A673 (cell line): ENCODE measurements at regions not wholly inside any gene's neighbourhood (a gene's known extent, or its start where the extent isn't known, plus 50 kb on each side); places are given as distances from the start of the nearest gene placed in this dataset.
A peak's percentile ranks its signal among the peaks of the same experiment; 100 is the strongest.

Source experiments
- BruUV-seq: library from RNA; stranded (reverse); fragments of 400-500 nt; replicated peaks from 2 replicates; lab custom pipeline; 2021; lab: Mats Ljungman, UMichigan
- CTCF ChIA-PET: fragments of 300-600 bp; sonication (Branson Sonifier 250); formaldehyde crosslinking; loops from one replicate; lab custom pipeline; 2022; ENCODE audit warnings: antibody characterized with exemption; lab: Charles Lee
- POLR2A ChIA-PET: fragments of 300-600 bp; sonication (Branson Sonifier 250); formaldehyde crosslinking; loops from one replicate; lab custom pipeline; 2022; ENCODE audit warnings: antibody characterized with exemption; ENCODE audit not compliant: low non-redundant PET; lab: Charles Lee
- DNase-seq: peaks from one replicate; pipeline ENCODE4 v3.0.0-alpha.2; 2015; ENCODE audit warnings: low spot score
- H3K27ac ChIP-seq: fragments of 200-600 bp; sonication (generic); 2 replicates; pipeline ENCODE4 v1.5.1; 2016; ENCODE audit warnings: mixed run types, low read depth, mild to moderate bottlenecking, mixed read lengths, antibody characterized with exemption, low read length; ENCODE audit not compliant: poor library complexity, severe bottlenecking
- H3K27me3 ChIP-seq: fragments of 200-600 bp; sonication (generic); replicated peaks from 2 replicates; pipeline ENCODE4 v1.6.1; 2017; ENCODE audit warnings: mixed run types, low read depth, mild to moderate bottlenecking, mixed read lengths, antibody characterized with exemption, low read length; ENCODE audit not compliant: insufficient read depth, poor library complexity
- H3K36me3 ChIP-seq: fragments of 200-600 bp; sonication (generic); 2 replicates; pipeline ENCODE4 v1.6.1; 2016; ENCODE audit warnings: mixed run types, mild to moderate bottlenecking, mixed read lengths, antibody characterized with exemption, low read length; ENCODE audit not compliant: insufficient read depth, poor library complexity, severe bottlenecking
- H3K4me1 ChIP-seq: fragments of 200-600 bp; sonication (generic); 2 replicates; pipeline ENCODE4 v1.6.1; 2017; ENCODE audit warnings: mixed run types, mild to moderate bottlenecking, mixed read lengths, antibody characterized with exemption, low read length; ENCODE audit not compliant: insufficient read depth, poor library complexity, severe bottlenecking
- H3K4me3 ChIP-seq: fragments of 200-600 bp; sonication (generic); 2 replicates; pipeline ENCODE4 v1.5.1; 2016; ENCODE audit warnings: low read depth, mixed run types, mild to moderate bottlenecking, mixed read lengths, low read length; ENCODE audit not compliant: poor library complexity, severe bottlenecking
- H3K9me3 ChIP-seq: fragments of 200-600 bp; sonication (generic); 2 replicates; pipeline ENCODE4 v1.6.1; 2016; ENCODE audit warnings: mixed run types, low read depth, mild to moderate bottlenecking, mixed read lengths, antibody characterized with exemption, low read length; ENCODE audit not compliant: poor library complexity, severe bottlenecking
- EZH2 ChIP-seq: fragments of 200-600 bp; sonication (generic); IDR thresholded peaks from 2 replicates; pipeline ENCODE4 v1.6.1; 2017; ENCODE audit warnings: borderline replicate concordance, low read depth, mild to moderate bottlenecking, mixed read lengths, antibody characterized with exemption, low read length; ENCODE audit not compliant: poor library complexity, severe bottlenecking
- intact Hi-C: fragments of 100-400 bp; cut with micrococcal nuclease; formaldehyde crosslinking; loops from one replicate; pipeline ENCODE4 v1.10.0; 2022; ENCODE audit not compliant: unreplicated experiment
- TF ChIP-seq, protein P1 (sequence below): fragments of 300-800, 200-600 bp; sonication (generic); conservative IDR thresholded peaks from 2 replicates; pipeline ENCODE4 v1.5.1; 2017; ENCODE audit warnings: low read depth, mild to moderate bottlenecking, antibody characterized with exemption, low read length, moderate library complexity, mixed read lengths

DNA sequence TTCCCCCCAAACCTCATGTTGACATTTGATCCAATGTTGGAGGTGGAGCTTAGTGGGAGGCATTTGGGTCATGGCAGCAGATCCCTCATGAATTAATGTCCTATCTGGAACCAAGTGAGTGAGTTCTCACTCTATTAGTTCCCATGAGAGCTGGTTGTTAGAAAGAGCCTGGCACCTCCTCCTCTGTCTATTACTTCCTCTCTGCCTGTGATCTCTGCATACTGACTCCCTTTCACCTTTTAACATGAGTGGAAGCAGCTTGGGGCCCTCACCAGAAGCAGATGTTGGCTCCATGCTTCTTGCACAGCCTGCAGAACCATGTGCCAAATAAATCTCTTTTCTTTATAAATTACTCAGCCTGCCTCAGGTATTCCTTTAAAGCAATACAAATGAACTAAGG, 127.3 kb upstream of the RALGAPA2 start:
- no peaks in the 10 kb centered on the region for H3K27me3 ChIP-seq
- no peaks in the 10 kb centered on the region for H3K4me1 ChIP-seq
- H3K9me3 ChIP-seq: no peaks in the 10 kb centered on the region
- POLR2A ChIA-PET: no interaction called here
- no peak overlapping the region for H3K27ac ChIP-seq
- CTCF ChIA-PET: interaction anchor here (1.3 kb wide), 1 partner anchor 20 kb away, joined by 3 read pairs; no protein-coding TSS in a partner anchor
- TF ChIP-seq EZH2: no peak
- TF ChIP-seq, protein P1, sequence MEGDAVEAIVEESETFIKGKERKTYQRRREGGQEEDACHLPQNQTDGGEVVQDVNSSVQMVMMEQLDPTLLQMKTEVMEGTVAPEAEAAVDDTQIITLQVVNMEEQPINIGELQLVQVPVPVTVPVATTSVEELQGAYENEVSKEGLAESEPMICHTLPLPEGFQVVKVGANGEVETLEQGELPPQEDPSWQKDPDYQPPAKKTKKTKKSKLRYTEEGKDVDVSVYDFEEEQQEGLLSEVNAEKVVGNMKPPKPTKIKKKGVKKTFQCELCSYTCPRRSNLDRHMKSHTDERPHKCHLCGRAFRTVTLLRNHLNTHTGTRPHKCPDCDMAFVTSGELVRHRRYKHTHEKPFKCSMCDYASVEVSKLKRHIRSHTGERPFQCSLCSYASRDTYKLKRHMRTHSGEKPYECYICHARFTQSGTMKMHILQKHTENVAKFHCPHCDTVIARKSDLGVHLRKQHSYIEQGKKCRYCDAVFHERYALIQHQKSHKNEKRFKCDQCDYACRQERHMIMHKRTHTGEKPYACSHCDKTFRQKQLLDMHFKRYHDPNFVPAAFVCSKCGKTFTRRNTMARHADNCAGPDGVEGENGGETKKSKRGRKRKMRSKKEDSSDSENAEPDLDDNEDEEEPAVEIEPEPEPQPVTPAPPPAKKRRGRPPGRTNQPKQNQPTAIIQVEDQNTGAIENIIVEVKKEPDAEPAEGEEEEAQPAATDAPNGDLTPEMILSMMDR: no peak
- intact Hi-C loops: loop anchor here (5.0 kb wide), 3 partner anchors 398 to 778 kb away; no protein-coding TSS in a partner anchor
- no peak overlapping the region for H3K4me3 ChIP-seq
- no peak for DNase-seq
- no TSS peak for BruUV-seq
- H3K36me3 ChIP-seq: no peaks in the 10 kb centered on the region

DNA sequence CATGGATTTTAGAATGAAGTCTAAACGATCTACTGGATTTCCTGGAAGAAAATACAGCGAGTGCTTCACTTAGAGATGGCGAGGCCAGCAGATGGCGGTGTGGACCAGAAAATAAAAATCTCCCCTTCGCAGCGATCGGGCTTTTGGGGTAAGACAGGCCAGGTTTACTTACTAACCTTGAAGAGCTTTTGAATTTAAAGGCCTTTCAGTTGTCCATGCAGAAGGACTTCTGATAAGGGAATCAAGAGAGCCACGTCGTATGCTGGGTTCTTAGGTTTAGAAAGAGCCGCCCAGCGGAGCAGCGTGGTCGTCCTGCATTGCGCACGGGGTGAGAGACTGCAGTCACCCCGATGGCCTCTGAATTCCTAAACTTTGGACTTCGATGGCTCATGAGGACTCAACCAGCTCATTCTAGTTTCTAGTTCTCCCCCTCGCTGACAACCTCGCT, 125.2 kb upstream of the RALGAPA2 start:
- POLR2A ChIA-PET: interaction anchor here (0.7 kb wide), 1 partner anchor 398 kb away, joined by 3 read pairs; no protein-coding TSS in a partner anchor
- no peaks in the 10 kb centered on the region for H3K27me3 ChIP-seq
- no peak for TF ChIP-seq EZH2
- TF ChIP-seq, protein P1: peak; percentile 88
- no peaks in the 10 kb centered on the region for H3K36me3 ChIP-seq
- CTCF ChIA-PET: interaction anchor here (0.5 to 1.2 kb wide), 7 partner anchors 23 to 778 kb away, joined by 3 to 6 read pairs (median 4); no protein-coding TSS in a partner anchor
- no TSS peak for BruUV-seq
- H3K4me3 ChIP-seq: no peak overlapping the region
- peak; percentile 82 for DNase-seq
- no peak overlapping the region for H3K27ac ChIP-seq
- intact Hi-C loops: loop anchor here (5.0 kb wide), 3 partner anchors 400 to 780 kb away; no protein-coding TSS in a partner anchor
- no peaks in the 10 kb centered on the region for H3K4me1 ChIP-seq
- no peaks in the 10 kb centered on the region for H3K9me3 ChIP-seq

DNA sequence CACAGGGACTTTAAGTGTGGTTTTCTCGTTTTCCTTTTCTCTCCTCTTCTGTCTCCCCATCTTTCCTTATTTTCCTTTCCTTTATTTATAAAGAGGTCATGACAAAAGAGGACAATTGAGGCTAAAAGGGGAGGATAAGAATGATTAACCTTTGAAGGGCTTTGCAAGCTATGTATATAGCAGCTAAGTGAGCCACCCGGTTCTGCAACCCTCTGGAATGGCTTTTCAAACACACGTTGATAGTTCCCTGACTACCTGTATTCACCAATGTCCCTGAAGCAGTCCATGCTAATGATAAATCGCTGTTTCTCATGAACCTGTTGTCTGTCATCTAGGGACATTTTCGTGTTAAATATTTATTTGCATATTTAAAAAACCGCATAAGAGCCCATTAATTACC, 124.4 kb upstream of the RALGAPA2 start:
- H3K36me3 ChIP-seq: no peaks in the 10 kb centered on the region
- no TSS peak for BruUV-seq
- H3K27me3 ChIP-seq: no peaks in the 10 kb centered on the region
- H3K4me1 ChIP-seq: no peaks in the 10 kb centered on the region
- intact Hi-C loops: loop anchor here (5.0 kb wide), 3 partner anchors 400 to 780 kb away; no protein-coding TSS in a partner anchor
- TF ChIP-seq, protein P1: no peak
- no peak for TF ChIP-seq EZH2
- no peak for DNase-seq
- H3K27ac ChIP-seq: no peak overlapping the region
- no peaks in the 10 kb centered on the region for H3K9me3 ChIP-seq
- H3K4me3 ChIP-seq: no peak overlapping the region
- POLR2A ChIA-PET: no interaction called here
- CTCF ChIA-PET: interaction anchor here (0.6 to 1.2 kb wide), 6 partner anchors 23 to 778 kb away, joined by 3 to 5 read pairs (median 4); no protein-coding TSS in a partner anchor
